ENCODE measurements at regions not wholly inside any gene's neighbourhood (a gene's known extent, or its start where the extent isn't known, plus 50 kb on each side); places are given as distances from the start of the nearest gene placed in this dataset.
A peak's percentile ranks its signal among the peaks of the same experiment; 100 is the strongest.

DNA sequence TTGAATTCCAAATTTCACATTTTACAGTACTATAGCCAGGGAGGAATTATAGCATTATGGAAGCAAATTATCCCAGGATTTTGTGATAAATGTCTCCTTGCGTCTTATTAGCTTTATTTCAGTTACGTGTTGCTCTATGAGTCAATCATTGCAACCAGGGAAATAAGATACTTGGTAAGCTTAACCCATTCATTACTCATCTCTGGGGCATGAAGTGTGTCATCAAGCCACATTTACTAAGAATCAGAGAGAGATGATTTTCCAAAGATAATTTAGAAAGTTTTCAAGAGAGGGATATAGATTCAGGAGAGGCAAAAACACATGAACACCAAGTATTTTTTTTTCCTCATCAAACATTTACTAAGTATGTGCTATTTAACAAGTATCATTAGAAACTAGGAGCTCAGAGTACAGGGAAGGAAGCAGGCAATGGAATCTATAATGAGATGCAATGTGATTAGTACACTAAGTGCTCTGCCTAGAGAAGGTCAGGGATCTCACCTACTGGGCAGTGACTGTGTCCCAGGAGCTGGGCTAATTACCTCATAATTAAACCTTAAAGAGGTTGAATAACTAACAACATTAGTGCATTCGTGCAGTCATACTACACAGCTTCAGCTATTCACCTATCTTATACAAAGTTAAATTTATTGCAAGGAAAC lies 217.8 kb upstream of the NXPH2 start:
- no peak for DNase-seq

- no peak for DNase-seq
These were observed 217.2 kb upstream of the NXPH2 start for GRCh38 chr2:138997346-138997745.

DNA sequence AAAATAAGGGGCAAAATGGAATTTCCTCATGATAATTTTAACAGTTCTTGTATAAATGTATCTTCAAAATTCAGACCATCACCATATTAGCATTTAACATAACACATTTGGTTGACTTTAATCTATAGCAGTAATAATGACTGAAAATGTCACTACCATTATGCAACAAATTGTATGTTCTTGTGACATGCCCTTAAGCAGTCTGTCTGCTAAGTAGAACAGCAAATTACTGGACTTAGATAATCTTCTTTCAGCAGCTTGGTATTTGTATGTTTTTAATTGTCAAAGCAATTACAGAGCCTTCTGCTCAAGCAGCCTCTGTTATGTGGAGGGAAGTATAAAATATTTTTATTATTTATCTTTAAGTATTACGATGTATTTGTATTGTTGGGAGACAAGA lies 214.3 kb upstream of the NXPH2 start:
- DNase-seq = no peak

GRCh38 chr2:138985881-138986280 lies 205.7 kb upstream of the NXPH2 start:
- no peak for DNase-seq

DNA sequence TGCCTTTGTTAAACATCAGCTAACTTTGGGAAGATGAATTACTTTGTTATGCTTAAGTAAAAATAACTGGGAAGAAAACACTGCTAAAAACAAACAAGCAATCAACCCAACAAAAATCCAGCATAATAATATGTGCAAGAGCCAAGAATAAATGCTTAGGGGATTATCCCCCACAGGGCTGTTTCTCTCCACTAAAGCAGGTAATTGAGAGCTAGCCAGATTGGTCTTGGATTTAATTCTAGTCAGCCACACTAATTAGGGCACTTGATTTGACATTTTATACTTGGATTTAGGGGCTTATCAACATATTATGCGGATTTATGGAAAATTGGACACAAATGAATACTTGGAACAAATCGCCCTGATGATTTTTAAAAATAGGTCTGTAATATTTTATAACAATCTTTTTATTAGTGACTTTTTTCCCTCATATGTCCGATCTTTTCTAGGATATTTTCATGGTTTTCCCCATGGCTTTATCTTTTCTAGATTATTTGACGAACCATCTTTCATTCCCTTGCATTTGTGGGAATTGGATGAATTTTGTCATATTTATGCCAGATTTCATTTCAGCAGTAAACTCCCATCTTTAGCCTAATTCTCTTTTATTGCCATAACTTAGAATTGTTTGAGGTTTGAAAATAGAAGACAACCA lies 199.1 kb upstream of the NXPH2 start:
- DNase-seq = peak in 1 of 2 experiments; percentile 42

GRCh38 chr2:138974651-138975050 lies 194.5 kb upstream of the NXPH2 start:
- no peak for DNase-seq

DNA sequence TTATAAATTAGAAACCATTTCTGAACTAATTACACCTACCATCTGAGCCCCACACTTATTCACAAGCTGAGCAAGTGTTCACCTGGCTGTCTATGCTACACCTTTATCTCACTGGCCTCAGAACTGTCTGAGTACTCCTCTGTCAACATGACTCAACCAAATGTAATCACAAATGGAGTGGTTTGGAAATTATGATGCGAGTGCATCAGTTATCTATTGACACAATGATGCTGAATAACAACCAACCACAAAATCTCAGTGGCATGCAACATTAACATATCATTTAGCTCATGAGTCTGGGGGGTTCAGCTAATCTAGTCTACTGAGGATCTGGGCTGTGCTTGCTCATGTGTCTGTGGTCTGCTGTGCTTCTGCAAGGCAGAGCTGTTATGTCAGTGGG lies 184.2 kb upstream of the NXPH2 start:
- DNase-seq = peak in 1 of 2 experiments; percentile 28

DNA sequence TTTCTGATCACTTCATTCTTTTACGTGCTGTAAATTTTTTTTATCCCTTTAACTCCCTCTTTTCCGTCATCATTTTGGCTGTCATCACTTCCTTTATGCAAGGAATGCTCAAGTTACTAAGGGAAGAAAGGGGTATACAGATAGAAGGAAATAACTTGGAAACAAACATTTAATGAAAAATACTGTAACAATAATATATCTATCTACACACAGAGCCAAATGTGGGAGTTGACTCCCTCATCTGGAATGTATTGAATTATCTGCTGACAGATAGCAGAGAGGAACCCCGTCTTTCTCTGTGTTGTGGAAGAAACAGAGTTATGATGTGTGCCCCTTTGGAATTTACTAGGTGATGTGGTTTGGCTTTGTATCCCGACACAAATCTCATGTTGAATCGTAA lies 182.5 kb upstream of the NXPH2 start:
- no peak for DNase-seq

DNA sequence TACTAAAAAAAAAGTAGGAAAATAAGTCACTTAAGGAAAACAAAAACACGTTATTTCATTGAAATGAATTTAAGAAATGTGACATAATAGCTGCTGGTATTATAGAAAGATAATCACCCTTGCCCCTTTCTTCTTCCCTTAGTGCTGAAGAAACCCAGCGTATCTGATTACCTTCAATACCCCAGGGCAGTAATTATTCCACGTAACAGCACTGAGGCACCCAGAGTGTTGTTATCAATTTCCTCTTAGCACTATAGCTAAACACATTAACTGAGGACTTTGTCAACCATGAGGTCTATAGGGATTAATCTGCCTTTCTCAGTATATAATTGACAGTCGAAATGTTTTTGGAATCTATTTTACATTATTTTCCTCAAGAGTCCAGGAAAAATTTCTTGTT lies 180.0 kb upstream of the NXPH2 start:
- DNase-seq = peak; percentile 14 to 52

DNA sequence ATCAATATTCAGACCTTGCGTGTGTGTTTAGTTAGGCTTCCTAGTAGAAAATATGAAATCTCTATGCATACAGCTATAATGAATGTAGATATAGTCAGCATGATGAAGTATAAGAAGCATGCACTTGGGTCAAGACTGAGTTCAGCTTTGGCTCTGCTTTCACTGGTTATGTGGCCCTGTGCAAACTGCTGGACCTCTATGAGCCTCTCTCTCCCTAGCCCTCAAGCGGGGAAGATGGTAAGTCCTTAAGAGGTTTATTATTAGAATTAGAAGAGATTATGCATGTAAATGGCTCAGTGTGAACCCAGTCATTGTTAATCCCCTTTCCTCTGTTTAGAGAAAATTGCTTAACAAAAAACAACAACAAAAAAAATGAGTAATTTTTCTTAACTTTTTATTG lies 178.8 kb upstream of the NXPH2 start:
- no peak for DNase-seq

DNA sequence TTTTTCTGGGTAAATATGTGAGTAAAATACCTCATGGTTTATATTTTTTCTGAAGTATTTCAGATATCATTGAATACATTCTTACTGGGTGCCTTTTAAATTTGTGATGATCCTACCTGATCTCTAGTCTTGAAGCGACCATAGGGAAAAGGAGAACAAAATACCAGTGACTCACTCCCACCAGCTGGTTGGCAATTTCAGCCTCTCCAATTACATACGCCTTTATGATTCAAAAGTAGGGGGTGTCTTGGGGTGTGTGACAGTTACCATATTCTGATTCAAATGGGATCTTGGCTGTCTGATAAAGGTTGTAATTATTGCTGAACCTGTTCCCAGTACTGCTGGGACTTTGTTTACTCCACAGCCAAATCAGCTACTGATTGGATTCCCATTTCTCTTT lies 175.9 kb upstream of the NXPH2 start:
- DNase-seq = peak; percentile 51 to 81

- no peak for DNase-seq
These were observed 170.3 kb upstream of the NXPH2 start for GRCh38 chr2:138950486-138950885.

DNA sequence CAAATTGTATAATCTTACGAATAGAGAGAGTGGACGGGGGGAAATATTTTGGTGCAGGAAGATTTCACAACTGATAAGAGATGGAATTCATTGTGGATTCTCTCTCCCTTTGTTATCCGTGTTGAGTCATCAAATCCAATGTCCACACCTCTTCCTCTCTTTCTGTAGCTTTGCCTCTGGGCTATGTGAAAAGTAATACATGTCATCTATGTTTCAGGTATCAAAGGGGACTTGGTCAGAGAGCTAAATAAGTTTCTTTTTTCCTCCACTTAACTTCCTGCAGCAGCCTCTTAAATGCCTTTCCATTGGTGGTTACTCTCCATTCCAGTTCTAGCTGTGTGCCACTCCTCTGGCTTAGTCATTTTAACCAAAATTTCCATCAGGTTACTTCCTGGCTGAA lies 169.3 kb upstream of the NXPH2 start:
- no peak for DNase-seq

DNA sequence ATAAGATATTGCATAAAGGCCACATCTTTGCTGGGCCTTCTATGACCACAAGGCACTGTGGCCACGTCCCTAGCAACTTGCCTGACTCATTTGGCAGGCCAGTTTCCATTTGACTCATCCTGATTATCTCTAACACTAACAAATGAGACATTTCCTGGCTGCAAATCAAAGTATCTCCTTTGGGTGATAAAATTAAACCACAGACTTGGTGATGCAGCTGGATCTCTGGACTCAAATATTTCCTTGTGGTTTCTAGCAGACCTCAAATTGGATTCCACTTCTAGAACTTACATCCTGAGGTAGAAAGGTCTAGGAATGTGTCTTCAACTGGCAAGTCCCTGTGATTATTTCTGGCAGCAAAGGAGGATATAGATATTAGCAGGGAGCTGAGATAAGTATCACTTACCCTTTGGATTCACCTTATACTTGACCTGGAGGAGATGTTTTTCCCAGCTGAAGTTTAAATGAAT lies 167.9 kb upstream of the NXPH2 start:
- DNase-seq = no peak

DNA sequence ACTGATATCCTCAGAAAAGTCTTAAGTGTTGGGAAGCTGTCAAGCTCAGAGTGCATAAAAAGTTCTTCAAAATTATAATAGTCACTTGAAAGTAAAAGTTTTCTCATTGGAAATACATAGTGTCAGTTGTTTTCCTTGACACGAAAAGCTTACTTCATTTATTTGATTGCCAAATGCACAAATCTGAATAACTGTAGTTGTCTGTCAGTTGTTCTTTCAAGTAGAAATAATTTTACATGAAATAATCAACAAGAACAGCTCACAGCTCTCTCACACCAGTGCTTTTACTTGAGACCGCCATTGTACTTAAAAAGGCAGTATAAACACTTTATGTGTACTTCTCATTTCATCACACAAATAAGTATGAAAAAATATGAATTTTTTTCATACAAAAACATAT lies 163.3 kb upstream of the NXPH2 start:
- DNase-seq = no peak

GRCh38 chr2:138942466-138942865 lies 162.3 kb upstream of the NXPH2 start:
- no peak for DNase-seq

DNA sequence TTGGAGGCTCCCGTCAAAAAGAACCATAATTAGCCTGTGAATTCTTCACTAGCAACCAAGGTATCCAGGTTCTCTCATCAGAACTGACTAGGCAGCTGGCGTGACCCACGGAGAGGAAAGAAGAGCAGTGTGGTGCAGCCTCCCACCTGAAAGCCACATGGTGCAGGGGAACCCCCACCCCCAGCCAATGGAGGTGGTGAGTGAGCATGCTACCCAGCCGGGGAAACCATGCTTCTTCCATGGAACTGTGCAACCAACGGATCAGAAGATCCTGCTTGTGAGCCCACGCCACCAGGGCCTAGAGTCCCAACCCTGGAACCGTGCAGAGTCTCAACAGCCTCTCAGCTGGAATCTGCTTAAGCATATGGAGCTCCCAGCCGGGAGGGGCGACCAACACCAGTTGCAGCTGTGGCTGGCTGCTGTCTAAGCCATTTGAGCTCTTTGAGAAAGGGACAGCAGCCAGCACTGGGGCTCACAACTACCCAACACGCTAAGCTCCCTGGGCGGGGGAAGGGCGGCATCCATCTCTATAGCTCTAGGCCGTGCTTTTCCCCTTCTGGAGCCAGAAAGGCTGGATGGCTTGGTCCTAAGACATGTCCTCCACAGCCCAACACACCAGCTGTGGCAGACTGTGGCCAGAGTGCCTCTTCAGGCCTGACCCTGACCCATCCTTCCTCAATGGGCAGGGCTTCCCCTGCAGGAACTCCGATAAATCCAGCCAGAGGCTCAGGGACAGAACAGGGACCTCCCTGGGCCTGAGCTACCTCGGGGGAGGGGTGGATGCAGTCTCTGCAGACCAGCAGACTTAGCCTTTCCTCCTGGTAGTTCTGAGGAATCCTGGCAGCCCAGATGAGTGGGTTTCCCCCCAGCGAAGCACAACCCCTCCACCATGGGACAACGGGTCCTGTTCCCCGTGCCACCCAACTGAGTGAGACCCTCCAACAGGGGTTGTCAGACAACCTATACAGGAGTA lies 151.4 kb upstream of the NXPH2 start:
- DNase-seq = no peak

- DNase-seq = no peak
These were observed 150.4 kb upstream of the NXPH2 start for GRCh38 chr2:138930571-138930970.

DNA sequence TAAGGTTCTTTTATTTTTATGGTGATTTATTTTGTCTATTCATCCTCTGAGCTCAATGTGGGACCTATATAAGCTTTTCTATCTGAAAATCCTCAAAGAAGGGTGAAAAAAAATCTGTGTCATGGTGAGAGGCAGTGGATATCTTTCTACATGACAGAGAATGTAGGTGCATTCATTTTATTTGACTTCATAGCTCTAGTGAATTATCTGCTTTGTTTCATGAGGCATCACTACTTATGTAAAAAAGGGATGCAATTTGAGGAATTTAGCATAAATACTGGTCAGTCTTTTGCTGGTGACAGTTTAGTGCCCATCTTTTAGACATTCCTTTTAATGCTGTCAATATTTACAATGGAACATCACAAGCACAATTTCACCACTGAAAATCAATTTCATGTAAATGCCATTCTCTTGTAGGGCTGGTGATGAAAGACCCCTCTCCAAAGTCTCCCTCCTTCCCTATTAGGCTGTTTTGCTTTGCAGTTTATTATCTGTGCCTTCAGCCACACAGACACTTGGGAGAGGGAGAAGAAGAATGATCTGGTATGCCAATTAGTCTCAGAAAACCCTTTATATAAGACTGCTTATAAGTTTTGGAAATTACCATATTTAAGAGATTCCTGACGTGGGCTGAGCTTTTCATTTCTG lies 148.3 kb upstream of the NXPH2 start:
- DNase-seq = no peak

DNA sequence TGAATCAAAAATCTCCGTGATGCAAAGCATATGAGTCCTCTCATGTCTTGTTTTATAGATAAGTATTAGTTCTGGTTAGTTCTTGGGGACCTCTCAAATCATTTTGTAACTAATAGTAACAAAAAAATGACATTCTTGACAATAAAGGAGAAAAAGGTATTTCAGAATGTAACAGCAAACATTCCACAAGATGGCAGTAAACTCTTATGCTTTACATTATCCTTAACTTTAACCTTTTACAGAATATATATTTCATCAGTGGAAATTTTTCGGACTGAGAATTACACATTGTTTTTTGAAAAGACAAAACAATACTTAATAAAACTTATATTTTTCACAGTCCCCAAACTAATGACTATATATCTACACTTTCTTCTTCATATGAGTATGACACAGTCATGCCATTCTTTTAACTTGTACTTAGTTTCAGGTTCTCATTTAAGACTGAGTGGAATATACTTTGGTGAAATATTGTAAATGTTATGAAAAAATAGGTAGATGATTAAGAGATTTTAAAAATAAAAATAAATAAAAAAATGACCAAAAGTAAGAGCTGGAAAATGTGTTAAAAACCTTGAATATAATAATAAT lies 142.9 kb upstream of the NXPH2 start:
- peak; percentile 4 to 39 for DNase-seq

- DNase-seq = no peak
These were observed 139.0 kb upstream of the NXPH2 start for GRCh38 chr2:138919120-138919747.

- no peak for DNase-seq
These were observed 130.2 kb upstream of the NXPH2 start for GRCh38 chr2:138910427-138910826.

Data from NCI-H2081 (cell line).